ENCODE measurements at regions not wholly inside any gene's neighbourhood (a gene's known extent, or its start where the extent isn't known, plus 50 kb on each side); places are given as distances from the start of the nearest gene placed in this dataset.
A peak's percentile ranks its signal among the peaks of the same experiment; 100 is the strongest.

GRCh38 chr11:95345651-95346050 lies 114.6 kb upstream of the SESN3 start:
- DNase-seq: no peak
- POLR2A ChIA-PET: no interaction called here
- CTCF ChIA-PET: interaction anchor here (1.3 to 1.4 kb wide), 2 partner anchors 20 to 53 kb away, joined by 3 to 5 read pairs; no protein-coding TSS in a partner anchor
- peaks cover 0 to 4% (median 0%) of the 10 kb centered on the region in 4 experiments for H3K4me1 ChIP-seq (ENCODE audit: control extremely low read depth in 1 of 4, control insufficient read depth in 4 of 4, insufficient read depth in 4 of 4, low read length in 3 of 4)
- no peaks in the 10 kb centered on the region for H3K36me3 ChIP-seq (ENCODE audit: control insufficient read depth in 4 of 4, insufficient read depth in 4 of 4, low read length in 3 of 4)
- H3K27me3 ChIP-seq (replicated peaks in 2 of 5; ENCODE audit: control insufficient read depth in 4 of 5, insufficient read depth in 5 of 5, low read length in 4 of 5): no peaks in the 10 kb centered on the region
- H3K9me3 ChIP-seq (ENCODE audit: control extremely low read depth in 1 of 5, control insufficient read depth in 4 of 5, insufficient read depth in 2 of 5, low read depth in 1 of 5, low read length in 4 of 5): peaks cover 0 to 9% (median 0%) of the 10 kb centered on the region in 5 experiments
- no peak overlapping the region for H3K27ac ChIP-seq (ENCODE audit: insufficient read depth in 1 of 2, low read depth in 1 of 2, low read length in 2 of 2, poor library complexity in 1 of 2, severe bottlenecking in 2 of 2)
- H3K4me3 ChIP-seq (ENCODE audit: control insufficient read depth in 1 of 7, extremely low read depth in 1 of 7, insufficient read depth in 4 of 7, low read depth in 2 of 7, low read length in 6 of 7): no peak overlapping the region

- ChIA-PET CTCF (interaction anchor here (1.4 kb wide), 1 partner anchor 53 kb away, joined by 3 read pairs; no protein-coding TSS in a partner anchor), POLR2A (no interaction called here)
- no peak overlapping the region for H3K4me3 ChIP-seq (ENCODE audit: control insufficient read depth in 1 of 7, extremely low read depth in 1 of 7, insufficient read depth in 4 of 7, low read depth in 2 of 7, low read length in 6 of 7)
- no peaks in the 10 kb centered on the region for H3K27me3 ChIP-seq (replicated peaks in 2 of 5; ENCODE audit: control insufficient read depth in 4 of 5, insufficient read depth in 5 of 5, low read length in 4 of 5)
- no peak overlapping the region for H3K27ac ChIP-seq (ENCODE audit: insufficient read depth in 1 of 2, low read depth in 1 of 2, low read length in 2 of 2, poor library complexity in 1 of 2, severe bottlenecking in 2 of 2)
- DNase-seq: no peak
- H3K36me3 ChIP-seq (ENCODE audit: control insufficient read depth in 4 of 4, insufficient read depth in 4 of 4, low read length in 3 of 4): no peaks in the 10 kb centered on the region
- H3K4me1 ChIP-seq (ENCODE audit: control extremely low read depth in 1 of 4, control insufficient read depth in 4 of 4, insufficient read depth in 4 of 4, low read length in 3 of 4): peaks cover 0 to 4% (median 0%) of the 10 kb centered on the region in 4 experiments
- WGBS (ENCODE audit: insufficient coverage): 100% methylated on average over 2 of the region's 4 CpGs
- peaks cover 0 to 9% (median 0%) of the 10 kb centered on the region in 5 experiments for H3K9me3 ChIP-seq (ENCODE audit: control extremely low read depth in 1 of 5, control insufficient read depth in 4 of 5, insufficient read depth in 2 of 5, low read depth in 1 of 5, low read length in 4 of 5)
Observed at GRCh38 chr11:95344932-95345642, 114.1 kb upstream of the SESN3 start.

GRCh38 chr11:95341221-95341620 lies 110.2 kb upstream of the SESN3 start:
- WGBS (ENCODE audit: insufficient coverage): 90% methylated on average over 10 of the region's 10 CpGs
- POLR2A ChIA-PET: no interaction called here
- Histone ChIP-seq H3K36me3 (ENCODE audit: control insufficient read depth in 4 of 4, insufficient read depth in 4 of 4, low read length in 3 of 4) (no peaks in the 10 kb centered on the region), H3K4me1 (ENCODE audit: control extremely low read depth in 1 of 4, control insufficient read depth in 4 of 4, insufficient read depth in 4 of 4, low read length in 3 of 4) (peaks cover 18 to 26% (median 24%) of the 10 kb centered on the region in 4 experiments), H3K4me3 (ENCODE audit: control insufficient read depth in 1 of 7, extremely low read depth in 1 of 7, insufficient read depth in 4 of 7, low read depth in 2 of 7, low read length in 6 of 7) (no peak overlapping the region), H3K9me3 (ENCODE audit: control extremely low read depth in 1 of 5, control insufficient read depth in 4 of 5, insufficient read depth in 2 of 5, low read depth in 1 of 5, low read length in 4 of 5) (no peaks in the 10 kb centered on the region), H3K27me3 (replicated peaks in 2 of 5; ENCODE audit: control insufficient read depth in 4 of 5, insufficient read depth in 5 of 5, low read length in 4 of 5) (no peaks in the 10 kb centered on the region), H3K27ac (ENCODE audit: insufficient read depth in 1 of 2, low read depth in 1 of 2, low read length in 2 of 2, poor library complexity in 1 of 2, severe bottlenecking in 2 of 2) (no peak overlapping the region)
- CTCF ChIA-PET: no interaction called here
- no peak for DNase-seq

- H3K27ac ChIP-seq (ENCODE audit: insufficient read depth in 1 of 2, low read depth in 1 of 2, low read length in 2 of 2, poor library complexity in 1 of 2, severe bottlenecking in 2 of 2): no peak overlapping the region
- ChIA-PET CTCF (interaction anchor here (0.5 to 1.3 kb wide), 2 partner anchors 174 to 385 kb away, joined by 3 read pairs; no protein-coding TSS in a partner anchor), POLR2A (no interaction called here)
- peaks cover 19 to 34% (median 30%) of the 10 kb centered on the region in 4 experiments for H3K4me1 ChIP-seq (ENCODE audit: control extremely low read depth in 1 of 4, control insufficient read depth in 4 of 4, insufficient read depth in 4 of 4, low read length in 3 of 4)
- H3K36me3 ChIP-seq (ENCODE audit: control insufficient read depth in 4 of 4, insufficient read depth in 4 of 4, low read length in 3 of 4): no peaks in the 10 kb centered on the region
- no peak overlapping the region for H3K4me3 ChIP-seq (ENCODE audit: control insufficient read depth in 1 of 7, extremely low read depth in 1 of 7, insufficient read depth in 4 of 7, low read depth in 2 of 7, low read length in 6 of 7)
- H3K9me3 ChIP-seq (ENCODE audit: control extremely low read depth in 1 of 5, control insufficient read depth in 4 of 5, insufficient read depth in 2 of 5, low read depth in 1 of 5, low read length in 4 of 5): no peaks in the 10 kb centered on the region
- no peaks in the 10 kb centered on the region for H3K27me3 ChIP-seq (replicated peaks in 2 of 5; ENCODE audit: control insufficient read depth in 4 of 5, insufficient read depth in 5 of 5, low read length in 4 of 5)
- no CpG with 5 or more reads among the region's 4 CpGs for WGBS (ENCODE audit: insufficient coverage)
- DNase-seq: no peak
Observed at GRCh38 chr11:95339086-95339901, 108.3 kb upstream of the SESN3 start.

- POLR2A ChIA-PET: no interaction called here
- no peaks in the 10 kb centered on the region for H3K27me3 ChIP-seq (replicated peaks in 2 of 5; ENCODE audit: control insufficient read depth in 4 of 5, insufficient read depth in 5 of 5, low read length in 4 of 5)
- DNase-seq: peak in 2 of 3 donors; percentile 23 to 29
- no peak overlapping the region for H3K4me3 ChIP-seq (ENCODE audit: control insufficient read depth in 1 of 7, extremely low read depth in 1 of 7, insufficient read depth in 4 of 7, low read depth in 2 of 7, low read length in 6 of 7)
- H3K4me1 ChIP-seq (ENCODE audit: control extremely low read depth in 1 of 4, control insufficient read depth in 4 of 4, insufficient read depth in 4 of 4, low read length in 3 of 4): peaks cover 19 to 34% (median 30%) of the 10 kb centered on the region in 4 experiments
- CTCF ChIA-PET: interaction anchor here (0.6 to 2.1 kb wide), 4 partner anchors 102 to 371 kb away, joined by 3 to 4 read pairs (median 3); partner anchors contain the start of gene SESN3
- no peaks in the 10 kb centered on the region for H3K36me3 ChIP-seq (ENCODE audit: control insufficient read depth in 4 of 4, insufficient read depth in 4 of 4, low read length in 3 of 4)
- H3K27ac ChIP-seq (ENCODE audit: insufficient read depth in 1 of 2, low read depth in 1 of 2, low read length in 2 of 2, poor library complexity in 1 of 2, severe bottlenecking in 2 of 2): no peak overlapping the region
- H3K9me3 ChIP-seq (ENCODE audit: control extremely low read depth in 1 of 5, control insufficient read depth in 4 of 5, insufficient read depth in 2 of 5, low read depth in 1 of 5, low read length in 4 of 5): no peaks in the 10 kb centered on the region
- WGBS (ENCODE audit: insufficient coverage): 70% methylated on average over 4 of the region's 4 CpGs
Observed at GRCh38 chr11:95338430-95338991, 107.5 kb upstream of the SESN3 start.

- H3K4me3 ChIP-seq (ENCODE audit: control insufficient read depth in 1 of 7, extremely low read depth in 1 of 7, insufficient read depth in 4 of 7, low read depth in 2 of 7, low read length in 6 of 7): no peak overlapping the region
- peak overlapping the region in 1 of 2 experiments; percentile 71 for H3K27ac ChIP-seq (ENCODE audit: insufficient read depth in 1 of 2, low read depth in 1 of 2, low read length in 2 of 2, poor library complexity in 1 of 2, severe bottlenecking in 2 of 2)
Observed at GRCh38 chr11:95337972-95338429, 107.0 kb upstream of the SESN3 start.

More at GRCh38 chr11:95337972-95338429, 107.0 kb upstream of the SESN3 start:
- POLR2A ChIA-PET: interaction anchor here (0.5 to 0.6 kb wide), 2 partner anchors 435 to 1598 kb away, joined by 3 to 4 read pairs; no protein-coding TSS in a partner anchor
- CTCF ChIA-PET: interaction anchor here (0.6 to 2.1 kb wide), 5 partner anchors 101 to 371 kb away, joined by 3 to 8 read pairs (median 4); partner anchors contain the start of gene SESN3
- peaks cover 19 to 34% (median 30%) of the 10 kb centered on the region in 4 experiments for H3K4me1 ChIP-seq (ENCODE audit: control extremely low read depth in 1 of 4, control insufficient read depth in 4 of 4, insufficient read depth in 4 of 4, low read length in 3 of 4)
- 80% methylated on average over 1 of the region's 2 CpGs for WGBS (ENCODE audit: insufficient coverage)
- H3K9me3 ChIP-seq (ENCODE audit: control extremely low read depth in 1 of 5, control insufficient read depth in 4 of 5, insufficient read depth in 2 of 5, low read depth in 1 of 5, low read length in 4 of 5): no peaks in the 10 kb centered on the region
- DNase-seq: peak in 1 of 3 donors; percentile 7
- no peaks in the 10 kb centered on the region for H3K36me3 ChIP-seq (ENCODE audit: control insufficient read depth in 4 of 4, insufficient read depth in 4 of 4, low read length in 3 of 4)
- no peaks in the 10 kb centered on the region for H3K27me3 ChIP-seq (replicated peaks in 2 of 5; ENCODE audit: control insufficient read depth in 4 of 5, insufficient read depth in 5 of 5, low read length in 4 of 5)
